GM13976 (cell line): ENCODE measurements at regions not wholly inside any gene's neighbourhood (a gene's known extent, or its start where the extent isn't known, plus 50 kb on each side); places are given as distances from the start of the nearest gene placed in this dataset.

Experiments
- DNase-seq: peaks from one replicate; pipeline ENCODE4 v3.0.0; 2012; ENCODE audit warnings: low spot score
- CTCF ChIP-seq: IDR thresholded peaks from 2 replicates; pipeline ENCODE4 v1.5.1; 2012; ENCODE audit warnings: borderline replicate concordance, mild to moderate bottlenecking; ENCODE audit not compliant: insufficient read depth; ENCODE audit errors: extremely low read depth, missing control alignments, control extremely low read depth
- in situ Hi-C: fragments of 300-500 bp; cut with MboI; formaldehyde crosslinking; loops from one replicate; pipeline ENCODE4 v1.12.0; 2022; ENCODE audit warnings: low sequenced_read_pairs, mixed read lengths, inconsistent platforms; ENCODE audit not compliant: unreplicated experiment

GRCh38 chr1:194602184-194602583 is 1415.8 kb upstream of the B3GALT2 start:
- in situ Hi-C loops: no loop called here
- no peak for DNase-seq
- TF ChIP-seq CTCF: no peak

GRCh38 chr1:194600716-194601115 is 1414.3 kb upstream of the B3GALT2 start:
- in situ Hi-C loops: no loop called here
- no peak for DNase-seq
- TF ChIP-seq CTCF: no peak

GRCh38 chr1:194598098-194598497 is 1411.7 kb upstream of the B3GALT2 start:
- no peak for DNase-seq
- no peak for TF ChIP-seq CTCF
- in situ Hi-C loops: no loop called here

GRCh38 chr1:194586302-194586701 is 1399.9 kb upstream of the B3GALT2 start:
- no peak for DNase-seq
- in situ Hi-C loops: no loop called here
- no peak for TF ChIP-seq CTCF

- TF ChIP-seq CTCF: no peak
- in situ Hi-C loops: no loop called here
- no peak for DNase-seq
Observed at GRCh38 chr1:194584052-194584451, 1397.6 kb upstream of the B3GALT2 start.

- DNase-seq: no peak
- TF ChIP-seq CTCF: no peak
- in situ Hi-C loops: no loop called here
Observed at GRCh38 chr1:194570476-194570875, 1384.1 kb upstream of the B3GALT2 start.

GRCh38 chr1:194568610-194569009 is 1382.2 kb upstream of the B3GALT2 start:
- in situ Hi-C loops: no loop called here
- no peak for DNase-seq

More at GRCh38 chr1:194568610-194569009, 1382.2 kb upstream of the B3GALT2 start:
- no peak for TF ChIP-seq CTCF
